ENCODE measurements at regions not wholly inside any gene's neighbourhood (a gene's known extent, or its start where the extent isn't known, plus 50 kb on each side); places are given as distances from the start of the nearest gene placed in this dataset.
A peak's percentile ranks its signal among the peaks of the same experiment; 100 is the strongest.

- DNase-seq, result no peak
Observed at GRCh38 chr9:32837551-32838058, 54.3 kb downstream of the TMEM215 start.

GRCh38 chr9:32839013-32839885 is 55.9 kb downstream of the TMEM215 start:
- DNase-seq, result no peak

- no peak for DNase-seq
Observed at GRCh38 chr9:32841314-32841713, 58.0 kb downstream of the TMEM215 start.

- DNase-seq, result no peak
Observed at GRCh38 chr9:32843295-32843694, 60.0 kb downstream of the TMEM215 start.

- DNase-seq, result no peak
Observed at GRCh38 chr9:32844259-32844658, 60.9 kb downstream of the TMEM215 start.

- peak; percentile 3 for DNase-seq
Observed at GRCh38 chr9:32854271-32854670, 70.9 kb downstream of the TMEM215 start.

- DNase-seq, result no peak
Observed at GRCh38 chr9:32855752-32856151, 72.4 kb downstream of the TMEM215 start.

GRCh38 chr9:32863291-32863690 is 80.0 kb downstream of the TMEM215 start:
- DNase-seq, result no peak

GRCh38 chr9:32864971-32865370 is 81.6 kb downstream of the TMEM215 start:
- DNase-seq, result no peak

- no peak for DNase-seq
Observed at GRCh38 chr9:32866273-32866672, 82.9 kb downstream of the TMEM215 start.

GRCh38 chr9:32867026-32867425 is 83.7 kb downstream of the TMEM215 start:
- no peak for DNase-seq

GRCh38 chr9:32867601-32868204 is 84.4 kb downstream of the TMEM215 start:
- DNase-seq, result no peak

GRCh38 chr9:32869404-32869803 is 86.1 kb downstream of the TMEM215 start:
- DNase-seq, result no peak

- no peak for DNase-seq
Observed at GRCh38 chr9:32873131-32873530, 89.8 kb downstream of the TMEM215 start.

- DNase-seq, result no peak
Observed at GRCh38 chr9:32873553-32873952, 90.2 kb downstream of the TMEM215 start.

GRCh38 chr9:32875242-32875641 is 91.9 kb downstream of the TMEM215 start:
- DNase-seq, result no peak

- no peak for DNase-seq
Observed at GRCh38 chr9:32875748-32876147, 92.4 kb downstream of the TMEM215 start.

- DNase-seq, result no peak
Observed at GRCh38 chr9:32877103-32877502, 93.8 kb downstream of the TMEM215 start.

- DNase-seq, result no peak
Observed at GRCh38 chr9:32877639-32878217, 94.4 kb downstream of the TMEM215 start.

GRCh38 chr9:32879335-32879734 is 96.0 kb downstream of the TMEM215 start:
- DNase-seq, result no peak

GRCh38 chr9:32881948-32882347 is 98.6 kb downstream of the TMEM215 start:
- no peak for DNase-seq

- no peak for DNase-seq
Observed at GRCh38 chr9:32882705-32883104, 99.4 kb downstream of the TMEM215 start.

GRCh38 chr9:32884482-32884881 is 101.1 kb downstream of the TMEM215 start:
- no peak for DNase-seq

- no peak for DNase-seq
Observed at GRCh38 chr9:32886021-32886420, 102.7 kb downstream of the TMEM215 start.

Measured in EL (cell line).